Mesodermal cell (in vitro differentiated cells): ENCODE measurements at regions not wholly inside any gene's neighbourhood (a gene's known extent, or its start where the extent isn't known, plus 50 kb on each side); places are given as distances from the start of the nearest gene placed in this dataset.

Experiments used
- H3K27ac ChIP-seq: 2 replicates; pipeline ENCODE4 v1.7.0; 2013; ENCODE audit warnings: mild to moderate bottlenecking, low read depth, low read length, moderate library complexity; ENCODE audit not compliant: severe bottlenecking
- H3K36me3 ChIP-seq: 2 replicates; pipeline ENCODE4 v1.7.1; 2013; ENCODE audit warnings: mild to moderate bottlenecking, low read length, moderate library complexity; ENCODE audit not compliant: control insufficient read depth, insufficient read depth
- H3K4me1 ChIP-seq: one replicate; pipeline ENCODE4 v1.7.1; 2013; ENCODE audit warnings: mild to moderate bottlenecking, low read length; ENCODE audit not compliant: insufficient read depth, control insufficient read depth, poor library complexity, severe bottlenecking
- H3K4me3 ChIP-seq: 2 replicates; pipeline ENCODE4 v1.7.0; 2013; ENCODE audit warnings: low read length, control low read depth, mild to moderate bottlenecking; ENCODE audit not compliant: insufficient read depth, poor library complexity, severe bottlenecking; ENCODE audit errors: extremely low read depth
- H3K9me3 ChIP-seq: 2 replicates; pipeline ENCODE4 v1.7.1; 2013; ENCODE audit warnings: mild to moderate bottlenecking, low read length, moderate library complexity; ENCODE audit not compliant: control insufficient read depth
- WGBS, 2 experiments: methylation state at CpG; one replicate each; pipeline ENCODE4 v1.1.5; 2013; ENCODE audit warnings: missing lambda C conversion rate in 2 of 2; ENCODE audit not compliant: insufficient coverage in 2 of 2; 5-methylcytosine and 5-hydroxymethylcytosine counted together

GRCh38 chr12:97142737-97143410 lies 235.8 kb downstream of the NEDD1 start:
- Histone ChIP-seq H3K27ac (peak overlapping the region; percentile 97), H3K36me3 (no peaks in the 10 kb centered on the region), H3K4me1 (peaks cover 28% of the 10 kb centered on the region), H3K9me3 (no peaks in the 10 kb centered on the region), H3K4me3 (no peak overlapping the region)
- WGBS, 2 experiments = 74 to 85% methylated on average over 4 to 5 of the region's 6 CpGs

GRCh38 chr12:97148941-97149559 lies 242.0 kb downstream of the NEDD1 start:
- Histone ChIP-seq H3K27ac (no peak overlapping the region), H3K36me3 (no peaks in the 10 kb centered on the region), H3K4me1 (peaks cover 4% of the 10 kb centered on the region), H3K4me3 (no peak overlapping the region), H3K9me3 (no peaks in the 10 kb centered on the region)
- WGBS, 2 experiments = 57 to 87% methylated on average over 3 of the region's 9 CpGs

- Histone ChIP-seq H3K9me3 (no peaks in the 10 kb centered on the region), H3K4me3 (no peak overlapping the region), H3K4me1 (no peaks in the 10 kb centered on the region), H3K27ac (no peak overlapping the region), H3K36me3 (no peaks in the 10 kb centered on the region)
- no CpG with 5 or more reads among the region's 1 CpG for WGBS, 2 experiments
Measured at GRCh38 chr12:97151481-97151880, 244.4 kb downstream of the NEDD1 start.

GRCh38 chr12:97159377-97159776 lies 252.3 kb downstream of the NEDD1 start:
- no peaks in the 10 kb centered on the region for H3K4me1 ChIP-seq
- 93 to 96% methylated on average over 3 of the region's 5 CpGs for WGBS, 2 experiments
- H3K36me3 ChIP-seq = no peaks in the 10 kb centered on the region
- H3K4me3 ChIP-seq = no peak overlapping the region
- H3K9me3 ChIP-seq = no peaks in the 10 kb centered on the region
- H3K27ac ChIP-seq = no peak overlapping the region

DNA sequence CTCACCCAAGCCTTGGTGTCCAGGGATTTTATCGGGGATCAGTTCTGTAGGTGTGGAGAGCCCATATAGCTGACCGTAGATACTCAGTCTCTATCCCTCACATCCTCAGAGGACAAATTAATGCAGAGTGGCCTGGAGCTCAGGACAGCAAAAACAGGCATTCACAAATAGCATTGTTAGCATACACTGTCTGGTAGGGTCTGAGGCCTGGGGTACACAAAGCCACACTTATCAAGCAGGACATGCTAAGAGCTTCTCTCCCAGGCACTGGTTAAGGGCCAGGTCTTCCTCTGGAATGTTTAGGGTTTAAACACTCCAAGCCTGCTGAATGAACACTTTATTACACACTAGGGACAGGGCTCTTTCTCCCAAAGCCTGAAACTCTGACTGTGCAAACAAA lies 253.2 kb downstream of the NEDD1 start:
- no CpG with 5 or more reads among the region's 2 CpGs for WGBS, 2 experiments
- Histone ChIP-seq H3K4me3 (no peak overlapping the region), H3K4me1 (no peaks in the 10 kb centered on the region), H3K9me3 (no peaks in the 10 kb centered on the region), H3K36me3 (no peaks in the 10 kb centered on the region), H3K27ac (peak overlapping the region; percentile 59)

DNA sequence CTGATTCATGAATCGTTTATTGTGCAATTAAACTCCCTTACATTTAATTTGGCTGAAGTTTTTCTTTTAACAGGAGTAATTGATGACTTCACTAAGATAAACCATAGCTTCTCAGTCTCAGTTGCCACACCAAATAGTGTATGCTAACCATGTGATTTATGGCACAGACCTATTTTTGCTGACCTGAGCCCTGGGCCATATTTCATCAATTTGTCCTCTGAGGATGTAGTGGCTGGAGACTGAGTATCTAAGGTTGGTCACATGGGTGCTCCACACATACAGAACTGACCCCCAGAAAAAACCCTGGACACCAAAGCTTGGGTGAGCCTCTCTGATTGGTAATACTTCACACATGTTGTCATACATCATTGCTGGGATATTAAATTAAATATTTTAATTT lies 255.1 kb downstream of the NEDD1 start:
- Histone ChIP-seq H3K36me3 (no peaks in the 10 kb centered on the region), H3K27ac (no peak overlapping the region), H3K4me1 (no peaks in the 10 kb centered on the region), H3K4me3 (no peak overlapping the region), H3K9me3 (no peaks in the 10 kb centered on the region)
- 88% methylated on average over 1 of the region's 1 CpG; no CpG with 5 or more reads in 1 of the 2 experiments for WGBS, 2 experiments

- no peaks in the 10 kb centered on the region for H3K4me1 ChIP-seq
- no peaks in the 10 kb centered on the region for H3K9me3 ChIP-seq
- no peak overlapping the region for H3K27ac ChIP-seq
- 100% methylated on average over 2 of the region's 3 CpGs for WGBS, 2 experiments
- no peak overlapping the region for H3K4me3 ChIP-seq
- no peaks in the 10 kb centered on the region for H3K36me3 ChIP-seq
Measured at GRCh38 chr12:97164936-97165335, 257.9 kb downstream of the NEDD1 start.

DNA sequence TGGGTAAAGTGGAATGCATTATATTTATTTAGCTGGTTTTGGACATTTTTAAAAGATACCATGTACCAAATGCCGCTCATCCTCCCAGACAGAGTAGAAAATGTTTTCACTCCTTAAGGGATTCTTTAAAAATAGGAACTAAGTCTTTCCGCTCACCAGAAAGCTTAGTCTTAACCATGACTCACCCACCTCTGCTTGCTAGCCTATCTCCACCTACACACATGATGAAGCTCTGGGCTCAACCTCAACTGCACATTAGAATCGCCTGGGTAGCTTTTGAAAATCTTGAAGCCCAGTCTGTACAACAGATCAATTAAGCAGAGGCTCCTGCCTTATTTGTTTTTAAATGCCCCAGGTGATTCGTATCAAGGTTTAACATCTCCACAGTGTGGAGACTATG lies 260.5 kb downstream of the NEDD1 start:
- no peak overlapping the region for H3K27ac ChIP-seq
- WGBS, 2 experiments = 88 to 97% methylated on average over 3 of the region's 4 CpGs

DNA sequence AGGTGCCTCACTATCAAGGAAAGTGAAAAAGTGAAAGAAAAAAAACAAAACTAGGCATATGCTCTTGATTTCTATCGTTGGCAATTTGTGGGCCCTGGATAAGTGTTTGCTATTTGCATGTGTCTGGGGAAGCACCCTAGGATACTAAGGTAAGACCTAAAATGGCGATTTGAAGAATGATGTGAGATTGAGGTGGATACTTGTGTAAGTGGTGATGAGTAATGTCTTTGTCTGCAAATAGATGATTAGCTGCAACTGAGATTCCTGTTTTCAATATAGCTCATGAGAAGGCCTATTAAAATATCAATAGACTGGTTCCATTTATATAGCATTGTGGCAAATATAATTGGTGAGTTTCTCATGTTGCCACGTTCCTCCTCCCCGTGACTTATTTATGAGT lies 261.7 kb downstream of the NEDD1 start:
- no peak overlapping the region for H3K27ac ChIP-seq
- 88 to 100% methylated on average over 1 to 3 of the region's 4 CpGs for WGBS, 2 experiments

More for the DNA sequence above, 260.5 kb downstream of the NEDD1 start:
- H3K4me3 ChIP-seq = no peak overlapping the region
- H3K9me3 ChIP-seq = no peaks in the 10 kb centered on the region
- no peaks in the 10 kb centered on the region for H3K36me3 ChIP-seq
- no peaks in the 10 kb centered on the region for H3K4me1 ChIP-seq

DNA sequence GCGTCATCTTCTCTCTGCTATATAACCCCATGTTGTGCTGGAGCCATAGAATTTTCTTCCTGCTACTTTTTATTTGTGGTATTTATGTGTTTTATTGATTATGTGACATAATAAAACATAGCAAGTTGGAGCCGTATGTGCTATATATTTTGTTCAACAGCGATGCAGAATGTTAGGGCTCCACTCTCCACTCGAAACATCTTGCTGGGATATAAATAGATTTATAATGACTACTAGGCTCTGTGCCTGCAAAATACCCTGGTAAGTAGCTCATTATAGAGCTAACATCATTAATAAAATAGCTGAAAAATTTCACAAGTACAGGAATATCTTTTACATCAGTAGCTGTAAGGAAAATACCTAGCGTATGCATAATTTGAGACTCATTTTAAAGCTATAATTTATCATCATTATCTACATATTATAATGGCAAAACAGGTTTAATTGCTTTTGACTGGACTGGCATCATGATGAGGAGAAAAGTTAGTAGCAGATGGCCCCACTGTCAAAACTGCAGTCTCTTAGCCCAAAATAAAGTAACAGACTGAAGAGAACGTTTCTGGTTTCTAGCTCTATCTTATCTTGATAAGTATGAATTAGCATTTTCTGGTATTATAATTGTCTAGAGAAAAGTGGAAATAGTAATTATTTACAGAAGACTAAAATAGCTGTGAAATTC lies 263.0 kb downstream of the NEDD1 start:
- Histone ChIP-seq H3K4me1 (no peaks in the 10 kb centered on the region), H3K9me3 (no peaks in the 10 kb centered on the region), H3K36me3 (no peaks in the 10 kb centered on the region), H3K4me3 (no peak overlapping the region), H3K27ac (no peak overlapping the region)
- WGBS, 2 experiments = no CpG with 5 or more reads among the region's 6 CpGs

More for the DNA sequence above, 261.7 kb downstream of the NEDD1 start:
- Histone ChIP-seq H3K4me3 (no peak overlapping the region), H3K36me3 (no peaks in the 10 kb centered on the region), H3K9me3 (no peaks in the 10 kb centered on the region), H3K4me1 (no peaks in the 10 kb centered on the region)
